GM12864 (cell line): ENCODE measurements at regions not wholly inside any gene's neighbourhood (a gene's known extent, or its start where the extent isn't known, plus 50 kb on each side); places are given as distances from the start of the nearest gene placed in this dataset.

ENCODE experiments used
- DNase-seq: peaks from one replicate; pipeline ENCODE4 v3.0.0-alpha.2; 2011; ENCODE audit warnings: low read depth
- H3K4me3 ChIP-seq: 2 replicates; pipeline ENCODE4 v1.5.1; 2011; ENCODE audit warnings: mild to moderate bottlenecking, low read depth, low read length, control low read depth
- TF ChIP-seq, protein P1 (sequence below): IDR thresholded peaks from 2 replicates; pipeline ENCODE4 v1.5.1; 2011; ENCODE audit warnings: low read depth, mild to moderate bottlenecking, moderate library complexity, low read length, control low read depth, inconsistent platforms; ENCODE audit errors: missing control alignments

DNA sequence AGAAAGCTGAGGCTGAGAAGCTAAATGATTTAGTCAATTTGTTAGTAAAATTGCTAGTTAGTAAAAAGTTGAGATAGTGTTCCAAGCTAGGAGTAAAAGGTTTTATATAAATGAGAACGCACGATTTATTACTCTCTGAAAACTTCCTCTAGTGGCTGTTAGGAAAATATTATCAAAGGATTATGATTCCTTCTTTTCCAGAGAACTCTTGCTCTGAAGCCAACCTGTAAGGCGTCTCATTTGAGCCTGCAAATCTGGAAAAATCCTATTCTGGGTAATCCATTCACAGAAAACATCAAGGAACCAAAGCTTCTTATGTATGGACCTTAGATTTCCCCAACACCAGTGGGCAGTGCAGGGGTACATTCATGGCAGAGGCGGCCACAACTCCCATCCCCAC is 252.7 kb downstream of the SOD2 start:
- no peak for DNase-seq
- TF ChIP-seq, protein P1, sequence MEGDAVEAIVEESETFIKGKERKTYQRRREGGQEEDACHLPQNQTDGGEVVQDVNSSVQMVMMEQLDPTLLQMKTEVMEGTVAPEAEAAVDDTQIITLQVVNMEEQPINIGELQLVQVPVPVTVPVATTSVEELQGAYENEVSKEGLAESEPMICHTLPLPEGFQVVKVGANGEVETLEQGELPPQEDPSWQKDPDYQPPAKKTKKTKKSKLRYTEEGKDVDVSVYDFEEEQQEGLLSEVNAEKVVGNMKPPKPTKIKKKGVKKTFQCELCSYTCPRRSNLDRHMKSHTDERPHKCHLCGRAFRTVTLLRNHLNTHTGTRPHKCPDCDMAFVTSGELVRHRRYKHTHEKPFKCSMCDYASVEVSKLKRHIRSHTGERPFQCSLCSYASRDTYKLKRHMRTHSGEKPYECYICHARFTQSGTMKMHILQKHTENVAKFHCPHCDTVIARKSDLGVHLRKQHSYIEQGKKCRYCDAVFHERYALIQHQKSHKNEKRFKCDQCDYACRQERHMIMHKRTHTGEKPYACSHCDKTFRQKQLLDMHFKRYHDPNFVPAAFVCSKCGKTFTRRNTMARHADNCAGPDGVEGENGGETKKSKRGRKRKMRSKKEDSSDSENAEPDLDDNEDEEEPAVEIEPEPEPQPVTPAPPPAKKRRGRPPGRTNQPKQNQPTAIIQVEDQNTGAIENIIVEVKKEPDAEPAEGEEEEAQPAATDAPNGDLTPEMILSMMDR, result no peak
- no peak overlapping the region for H3K4me3 ChIP-seq

DNA sequence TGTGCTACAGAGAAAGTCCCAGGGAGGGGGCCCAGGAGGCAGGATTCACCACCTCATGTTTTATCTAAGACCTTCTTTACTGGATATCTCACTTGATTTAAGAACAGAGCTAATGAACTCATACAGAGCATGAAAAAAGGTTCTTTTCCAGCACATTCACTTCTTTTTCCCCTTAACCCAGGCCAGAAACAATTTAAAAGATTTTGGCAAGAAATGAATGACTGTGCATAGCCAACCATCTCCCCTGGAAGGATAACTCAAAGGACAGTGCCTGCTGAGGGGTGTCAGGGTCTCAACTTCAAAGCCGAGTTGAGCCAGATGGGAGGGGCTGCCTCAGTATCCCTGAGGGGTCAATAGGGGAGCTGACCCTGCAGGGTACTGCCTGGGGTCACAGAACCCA is 253.4 kb downstream of the SOD2 start:
- TF ChIP-seq, protein P1, result no peak
- H3K4me3 ChIP-seq, result no peak overlapping the region
- DNase-seq, result no peak

DNA sequence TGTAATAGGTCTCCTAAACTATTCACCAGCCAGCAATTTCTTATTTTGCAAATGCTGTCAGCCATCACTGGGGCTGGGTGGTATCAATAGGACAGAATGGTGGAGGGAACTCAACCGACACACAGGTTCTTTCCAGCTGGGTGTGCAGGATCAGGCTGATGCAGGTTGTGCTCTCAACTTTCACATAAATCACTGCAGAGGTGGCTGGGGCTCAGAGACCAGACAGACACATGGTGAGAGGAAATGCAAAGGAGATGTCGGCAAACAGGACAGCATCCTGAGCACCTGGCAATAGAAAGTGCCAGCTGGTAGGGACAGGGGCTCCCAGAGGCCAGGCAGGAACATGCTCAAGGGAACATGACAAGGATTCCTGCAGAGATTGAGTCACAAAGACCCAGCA is 254.9 kb downstream of the SOD2 start:
- DNase-seq, result no peak
- TF ChIP-seq, protein P1, result no peak
- no peak overlapping the region for H3K4me3 ChIP-seq

DNA sequence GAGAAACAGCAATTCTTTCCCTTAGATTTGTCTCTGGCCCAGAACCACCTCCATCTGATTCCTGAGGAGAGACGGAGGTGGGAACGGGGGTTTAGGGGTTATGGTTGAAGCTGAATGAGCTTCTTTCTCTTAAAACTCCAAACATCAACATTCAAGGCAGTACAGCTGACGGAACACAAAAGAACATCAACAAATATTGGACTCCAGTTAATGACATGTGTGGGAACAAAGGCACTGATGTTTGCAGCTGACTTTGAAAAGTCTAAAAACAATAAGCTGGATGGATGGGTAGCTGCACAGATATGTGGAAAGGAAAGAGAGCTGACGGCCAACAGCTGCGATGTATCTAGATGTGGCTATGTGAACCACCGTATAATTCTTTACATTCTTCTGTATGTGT is 256.5 kb downstream of the SOD2 start:
- TF ChIP-seq, protein P1, result no peak

DNA sequence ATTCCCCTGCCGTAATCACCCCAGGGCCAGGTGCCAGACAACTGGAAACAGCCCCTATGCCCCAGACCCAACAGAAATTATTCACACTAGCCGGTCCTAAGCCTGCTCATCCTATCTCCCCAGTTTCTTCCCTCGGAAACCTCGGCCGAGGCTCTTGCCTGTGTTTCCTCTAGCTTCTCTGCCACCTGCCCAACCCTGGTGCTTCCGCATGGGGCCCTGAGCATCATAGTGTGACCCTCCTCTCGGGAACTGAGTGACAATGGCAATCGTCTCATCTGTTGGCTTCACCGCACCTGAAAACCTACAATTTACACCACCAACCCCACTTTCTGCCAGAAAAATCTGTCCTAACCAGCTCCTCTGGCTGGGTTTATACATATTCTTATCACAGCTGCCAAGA is 257.3 kb downstream of the SOD2 start:
- no peak overlapping the region for H3K4me3 ChIP-seq
- TF ChIP-seq, protein P1, result no peak
- no peak for DNase-seq

More for the DNA sequence above, 256.5 kb downstream of the SOD2 start:
- DNase-seq, result no peak
- no peak overlapping the region for H3K4me3 ChIP-seq

DNA sequence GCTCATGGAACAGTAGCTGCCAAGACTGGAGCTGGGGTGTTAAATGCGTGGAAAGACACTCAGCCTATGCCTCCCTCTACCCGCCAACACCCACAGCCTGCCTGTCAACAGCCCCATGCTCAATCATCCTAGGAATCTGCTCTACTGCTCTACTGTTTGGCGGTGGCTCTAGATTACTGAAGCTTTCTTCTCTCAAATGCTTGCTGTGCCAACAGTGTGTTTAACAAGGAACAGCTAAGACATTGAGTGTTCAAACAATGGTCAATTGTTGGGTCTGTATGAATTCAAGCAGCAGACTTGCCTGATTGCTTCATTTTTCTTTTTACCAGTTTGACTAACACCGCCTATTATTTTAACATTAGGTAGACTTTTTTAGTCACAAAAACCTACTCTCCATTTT is 258.6 kb downstream of the SOD2 start:
- no peak overlapping the region for H3K4me3 ChIP-seq
- TF ChIP-seq, protein P1, result no peak
- no peak for DNase-seq

DNA sequence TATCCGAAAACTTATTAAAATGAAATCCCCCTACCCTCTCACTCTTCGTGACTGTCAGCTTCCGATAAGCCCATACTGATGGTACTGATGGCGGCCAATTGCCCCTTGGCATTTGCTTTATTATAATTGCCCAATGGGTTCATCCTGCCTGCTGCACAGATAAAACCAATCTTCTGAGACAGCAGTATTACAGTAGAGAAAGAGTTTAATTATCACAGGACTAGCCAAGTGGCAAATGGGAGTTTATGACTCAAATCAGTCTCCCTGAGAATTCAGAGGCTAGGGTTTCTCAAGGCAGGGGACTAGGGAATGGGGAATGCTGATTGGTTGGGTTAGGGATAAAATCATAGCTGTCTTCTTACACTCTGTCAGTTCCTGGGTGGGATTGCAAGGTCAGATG is 259.5 kb downstream of the SOD2 start:
- no peak for DNase-seq
- TF ChIP-seq, protein P1, result no peak
- no peak overlapping the region for H3K4me3 ChIP-seq
